ENCODE measurements at regions not wholly inside any gene's neighbourhood (a gene's known extent, or its start where the extent isn't known, plus 50 kb on each side); places are given as distances from the start of the nearest gene placed in this dataset.

DNA sequence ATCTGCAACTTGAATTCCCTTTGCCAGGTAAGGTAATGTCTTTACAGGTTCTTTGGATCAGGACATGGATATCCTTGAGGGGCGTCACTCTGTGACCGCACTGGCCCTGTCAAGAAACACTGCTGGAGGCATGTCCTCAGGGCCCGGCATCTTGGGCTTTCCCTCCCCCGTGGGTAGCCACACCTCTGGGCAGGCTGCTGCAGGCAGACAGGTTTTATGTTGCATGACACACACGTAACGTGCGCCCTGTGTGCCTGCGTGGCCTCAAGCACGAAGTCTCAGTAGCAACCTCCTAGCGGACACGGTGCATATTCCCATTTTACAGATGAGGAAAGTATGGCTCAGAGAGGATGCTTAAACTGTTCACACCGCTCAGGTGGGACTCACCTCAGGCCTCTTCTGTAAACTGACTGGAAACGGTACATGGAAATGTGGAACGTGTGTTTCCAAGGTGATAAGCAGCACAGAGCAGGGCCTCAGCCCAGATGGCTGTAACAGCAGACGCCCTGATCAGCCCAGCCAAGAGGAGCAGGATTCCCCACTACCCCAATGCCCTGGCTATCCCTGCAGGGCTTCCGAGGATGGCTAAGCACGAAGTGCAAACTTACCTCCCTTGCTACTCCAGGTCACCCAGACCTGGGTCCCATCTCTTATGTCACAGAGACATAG lies 553.6 kb downstream of the TCERG1L start:
- no peak for DNase-seq

DNA sequence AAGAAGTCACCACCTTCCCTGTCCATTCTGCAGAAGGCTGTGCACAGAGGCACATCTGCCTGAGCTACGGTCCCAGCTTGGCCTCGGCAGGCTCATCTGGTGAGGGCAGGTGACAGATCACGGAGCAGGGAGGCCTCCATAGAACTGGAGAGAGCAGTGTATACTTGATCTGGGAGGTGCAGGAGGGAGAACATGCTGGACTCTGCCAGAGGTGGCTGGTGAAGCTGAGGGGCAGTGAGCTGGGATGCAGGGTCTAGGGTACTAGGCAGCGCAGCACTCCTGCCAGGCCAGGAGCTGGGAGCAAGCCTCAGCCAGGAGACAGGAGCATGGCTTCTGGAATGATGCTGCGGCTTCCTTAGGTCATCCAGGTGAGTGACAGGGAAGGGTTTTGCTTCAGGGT lies 553.0 kb downstream of the TCERG1L start:
- no peak for DNase-seq

DNA sequence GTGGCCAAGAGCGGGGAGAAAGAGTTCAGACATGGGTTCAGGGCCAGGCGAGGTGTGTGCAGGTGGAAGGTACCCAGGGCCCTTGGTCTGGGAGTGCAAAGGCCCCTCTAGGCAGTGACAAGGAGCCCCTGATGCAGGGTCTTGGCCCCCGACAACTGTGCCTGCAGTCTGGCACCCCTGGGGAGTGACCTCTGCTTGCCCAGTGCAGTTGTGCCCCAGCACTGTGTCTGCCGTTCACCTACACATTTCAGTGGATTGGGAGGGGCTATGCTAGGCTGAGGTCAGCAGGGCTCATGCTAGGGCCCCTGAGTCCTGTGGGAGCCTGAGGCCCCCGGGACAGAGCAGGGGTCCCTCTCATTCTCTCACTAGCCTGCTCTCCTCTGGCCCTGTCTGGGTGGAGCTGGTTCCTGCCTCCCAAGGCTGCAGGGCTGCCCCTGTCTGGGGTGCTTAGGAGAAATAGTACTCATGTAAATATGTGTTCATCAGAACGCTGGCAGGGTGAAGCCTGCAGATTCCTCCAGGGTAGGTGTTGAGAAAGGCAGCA lies 550.4 kb downstream of the TCERG1L start:
- no peak for DNase-seq

DNA sequence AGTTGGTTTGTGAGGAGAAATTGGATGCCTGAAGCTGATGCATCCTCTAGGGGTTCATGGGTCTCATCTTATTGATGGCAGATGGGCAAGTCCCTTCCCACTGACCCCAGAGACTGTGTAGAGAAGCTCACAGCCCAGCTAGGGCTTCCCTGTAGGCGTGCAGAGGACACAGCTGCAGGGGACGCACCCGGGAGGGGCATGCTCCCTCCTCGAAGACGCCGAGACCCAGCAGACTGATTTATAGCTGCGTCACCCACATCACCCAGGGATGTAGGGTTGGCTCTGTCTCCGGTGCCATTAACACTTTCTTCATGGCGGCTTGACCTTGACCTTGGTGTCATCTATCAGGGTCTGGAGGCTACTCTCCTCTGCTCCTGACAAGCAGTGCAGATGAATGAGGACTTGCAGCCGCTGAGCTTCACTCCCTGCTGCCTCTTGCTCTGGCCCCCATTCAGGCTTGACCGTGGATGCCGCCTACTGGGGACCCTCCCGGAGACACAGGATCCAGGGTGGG lies 549.7 kb downstream of the TCERG1L start:
- no peak for DNase-seq

DNA sequence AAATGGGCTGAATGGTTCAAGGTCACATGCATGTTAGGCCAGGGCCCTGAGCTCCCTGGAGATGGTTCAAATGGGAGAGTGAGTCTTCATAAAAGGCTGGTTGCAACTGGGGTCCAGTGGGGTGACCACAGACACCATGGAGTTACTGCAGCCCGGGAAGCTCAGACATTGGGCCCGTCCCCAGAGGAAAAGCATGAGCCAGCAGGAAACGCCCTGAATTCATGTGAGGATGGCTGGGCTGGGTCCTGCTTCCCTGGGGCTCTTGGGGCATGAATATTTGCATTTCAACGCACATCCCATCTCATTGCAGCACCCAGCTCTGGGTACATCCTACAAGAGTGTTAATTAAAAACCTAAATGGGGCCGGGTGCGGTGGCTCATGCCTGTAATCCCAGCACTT lies 549.0 kb downstream of the TCERG1L start:
- no peak for DNase-seq

DNA sequence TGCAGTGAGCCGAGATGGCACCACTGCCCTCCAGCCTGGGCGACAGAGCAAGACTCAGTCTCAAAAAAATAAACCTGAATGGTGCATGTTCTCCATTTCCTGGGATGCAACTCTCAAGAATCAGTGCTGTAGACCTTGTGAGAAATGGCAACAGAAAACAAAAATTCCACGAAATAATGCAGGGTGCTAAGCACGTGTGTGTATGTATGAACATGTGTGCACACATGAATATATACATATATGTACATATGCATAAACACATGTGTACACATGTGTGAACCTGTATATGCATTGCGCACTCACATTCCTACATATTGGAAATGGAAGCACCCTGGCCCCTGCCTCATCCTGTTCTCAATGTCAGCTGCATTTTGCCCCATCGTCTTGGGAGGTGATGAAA lies 548.5 kb downstream of the TCERG1L start:
- no peak for DNase-seq

DNA sequence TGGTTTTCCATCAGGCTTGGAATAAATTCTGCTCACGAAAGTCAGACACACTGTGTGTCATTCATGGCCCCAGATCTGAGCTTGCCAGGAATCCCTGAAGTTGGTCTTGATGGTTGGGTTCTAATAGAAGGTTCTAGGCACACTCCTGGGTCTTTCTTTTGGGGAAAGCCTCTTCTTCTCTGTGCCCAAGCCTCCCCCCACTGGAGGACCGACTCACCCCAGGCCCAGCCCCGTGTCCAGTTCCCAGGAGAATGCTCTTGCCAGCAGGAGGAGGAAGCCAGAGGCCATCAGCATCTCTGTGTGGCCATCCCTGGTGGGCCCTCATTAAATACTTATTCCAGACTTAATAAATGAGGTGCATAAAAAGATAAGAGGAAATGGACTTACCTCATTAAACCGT lies 548.0 kb downstream of the TCERG1L start:
- no peak for DNase-seq

DNA sequence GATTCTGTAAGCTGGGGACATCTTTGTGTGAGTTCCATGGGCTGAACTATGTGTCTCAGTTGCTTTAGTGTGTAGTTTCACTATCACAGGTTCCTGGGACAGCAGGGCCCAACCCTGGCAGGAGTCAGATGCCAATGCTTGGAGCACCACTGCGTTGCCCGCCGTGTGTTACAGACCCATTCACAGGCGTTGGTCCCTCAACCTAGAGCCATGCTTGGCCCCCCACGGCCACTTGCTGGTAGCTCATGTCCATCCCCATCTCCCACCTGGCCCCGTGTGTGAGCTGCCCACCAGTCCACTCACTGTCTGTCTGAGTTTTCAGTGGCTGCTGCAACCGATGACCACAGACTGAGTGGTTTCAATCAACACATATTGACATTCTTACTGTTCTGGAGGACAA lies 546.9 kb downstream of the TCERG1L start:
- no peak for DNase-seq

DNA sequence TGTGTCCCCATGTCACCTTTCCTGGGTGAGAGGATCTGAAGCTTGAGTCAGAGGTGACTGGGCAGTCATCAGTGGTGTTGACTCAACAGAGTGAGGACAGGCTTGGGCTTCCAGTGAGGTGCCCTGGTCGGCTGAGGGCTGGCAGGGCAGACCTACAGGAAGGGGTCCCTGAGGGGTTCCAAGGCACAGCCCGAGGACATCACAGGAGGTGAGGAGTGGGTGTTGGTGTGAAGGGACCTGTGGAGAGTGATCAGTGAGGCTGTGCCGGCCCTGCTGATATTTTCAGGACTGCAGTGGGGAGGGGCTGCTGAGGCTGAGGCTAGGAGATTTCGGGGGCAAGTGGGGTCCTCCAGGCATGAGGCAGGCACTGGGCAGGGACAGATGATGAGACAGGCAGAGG lies 545.5 kb downstream of the TCERG1L start:
- no peak for DNase-seq

DNA sequence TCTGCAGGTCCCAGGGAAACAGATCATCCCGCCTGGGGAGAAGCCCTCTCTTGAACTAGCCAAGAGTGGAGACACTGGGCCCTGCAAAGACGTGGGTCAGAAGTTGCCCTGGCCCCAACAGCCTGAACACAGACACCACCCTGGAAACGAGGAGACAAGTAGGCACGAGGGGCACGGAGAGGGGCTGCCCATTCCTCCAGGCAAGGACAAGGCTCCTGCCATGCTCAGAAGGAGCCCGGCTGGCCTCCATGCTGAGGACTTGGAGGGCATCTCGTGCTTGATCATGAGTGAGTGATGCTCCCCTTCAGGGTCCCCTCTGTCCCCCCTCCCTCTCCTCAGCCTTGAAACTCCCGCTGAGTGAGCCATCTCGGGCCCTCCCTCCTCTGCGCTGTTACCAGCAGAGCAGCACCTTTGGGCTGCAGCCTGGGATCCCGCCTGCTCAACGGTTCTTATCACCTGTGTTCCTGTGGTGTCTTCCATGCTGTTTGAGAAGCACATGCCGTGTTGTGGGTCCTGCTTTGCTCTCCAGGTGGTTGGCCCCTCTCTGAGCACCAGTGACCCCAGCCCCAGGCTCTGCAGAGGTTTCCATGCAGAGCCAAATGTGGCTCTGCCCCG lies 544.3 kb downstream of the TCERG1L start:
- DNase-seq, result no peak

DNA sequence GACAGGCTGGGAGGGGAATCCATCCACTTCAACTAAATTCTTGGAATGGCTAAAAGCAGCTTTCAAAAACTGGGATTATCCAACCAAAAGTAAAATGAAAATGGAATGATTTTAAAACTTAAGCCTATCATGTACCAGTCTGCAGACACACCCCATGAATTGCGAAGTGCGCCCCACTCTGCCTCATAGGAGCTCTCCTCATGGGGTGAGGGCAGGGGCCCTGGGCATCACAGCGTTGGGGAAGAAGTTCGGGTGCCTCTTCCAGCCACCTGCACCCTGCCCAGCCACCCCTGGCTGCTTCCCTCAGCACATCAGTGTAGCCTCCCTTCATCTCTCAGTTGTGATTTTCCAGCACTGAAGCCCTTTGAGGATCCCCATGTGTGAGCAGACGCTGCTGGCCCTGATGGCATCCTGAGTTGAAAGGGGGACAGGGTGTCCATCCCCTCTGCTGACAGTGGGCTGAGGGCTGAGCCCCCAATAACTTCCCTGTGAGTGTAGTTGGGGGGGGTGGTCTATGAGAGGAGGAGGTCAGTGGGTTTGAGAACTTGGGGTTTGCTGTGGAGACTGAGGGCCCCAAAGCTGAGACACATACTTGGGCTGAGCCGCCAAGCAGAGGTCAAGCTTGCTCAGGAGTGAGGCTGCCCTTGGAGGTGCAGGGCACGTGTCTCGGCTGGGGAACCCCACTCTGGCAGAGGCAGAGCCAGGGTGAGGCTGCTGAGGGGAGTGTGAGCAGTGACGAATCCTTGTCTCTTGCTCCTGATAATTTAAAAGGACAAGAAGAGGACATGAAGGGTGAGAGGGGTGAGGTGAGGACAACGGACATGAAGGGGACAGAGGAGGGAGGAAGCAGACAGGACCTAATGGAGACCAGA lies 542.1 kb downstream of the TCERG1L start:
- DNase-seq, result no peak

DNA sequence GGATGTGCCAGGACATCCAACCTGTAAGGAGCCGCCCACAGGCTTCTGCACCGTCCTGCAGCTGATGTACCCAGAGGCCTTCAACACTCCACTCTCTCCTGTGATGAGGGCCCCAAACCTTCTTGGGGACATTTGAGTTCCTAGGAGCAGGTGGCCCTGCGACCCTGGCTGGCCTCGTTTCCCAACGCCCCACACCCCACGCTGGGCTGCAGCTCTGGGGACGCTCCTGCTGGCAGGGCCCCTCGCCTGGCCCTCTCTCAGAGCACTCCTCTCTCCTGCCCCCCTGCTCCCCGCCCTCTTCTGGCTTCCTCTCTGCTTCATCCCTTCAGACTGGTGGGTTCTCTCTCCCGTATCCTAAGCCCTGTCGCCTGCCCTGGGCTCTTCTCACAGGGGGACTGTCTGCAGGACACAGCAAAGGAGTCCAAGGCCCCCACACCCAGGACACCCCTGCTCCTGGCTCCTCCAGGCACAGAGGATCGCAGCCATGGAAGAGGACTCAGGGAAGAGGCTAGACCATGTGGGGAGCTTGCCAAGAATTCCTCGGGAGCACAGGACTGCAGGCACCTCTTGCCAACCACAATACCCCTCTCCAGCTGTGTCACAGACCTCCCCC lies 541.4 kb downstream of the TCERG1L start:
- DNase-seq, result no peak

DNA sequence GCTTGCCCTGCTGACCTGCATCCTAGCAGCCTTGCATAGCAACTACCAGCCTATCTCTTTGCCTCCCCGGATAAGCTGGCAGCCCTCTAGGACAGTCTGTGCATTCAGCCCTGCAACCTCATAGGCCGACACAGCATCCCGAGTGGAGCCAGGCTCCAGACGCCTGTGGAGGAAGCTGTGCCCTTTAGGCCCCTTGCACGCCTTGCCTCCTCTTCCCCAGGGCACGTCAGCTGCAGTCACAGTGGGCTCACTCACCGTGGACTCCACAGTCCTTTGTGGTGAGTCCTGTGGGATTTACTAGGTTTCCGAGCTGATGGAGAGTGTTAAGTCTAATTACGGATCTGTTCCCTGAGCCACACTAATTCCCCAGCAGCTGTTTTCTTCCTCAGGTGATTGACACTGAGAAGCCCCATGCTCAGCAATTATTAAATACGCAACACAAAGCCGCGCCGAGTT lies 540.0 kb downstream of the TCERG1L start:
- DNase-seq, result no peak

DNA sequence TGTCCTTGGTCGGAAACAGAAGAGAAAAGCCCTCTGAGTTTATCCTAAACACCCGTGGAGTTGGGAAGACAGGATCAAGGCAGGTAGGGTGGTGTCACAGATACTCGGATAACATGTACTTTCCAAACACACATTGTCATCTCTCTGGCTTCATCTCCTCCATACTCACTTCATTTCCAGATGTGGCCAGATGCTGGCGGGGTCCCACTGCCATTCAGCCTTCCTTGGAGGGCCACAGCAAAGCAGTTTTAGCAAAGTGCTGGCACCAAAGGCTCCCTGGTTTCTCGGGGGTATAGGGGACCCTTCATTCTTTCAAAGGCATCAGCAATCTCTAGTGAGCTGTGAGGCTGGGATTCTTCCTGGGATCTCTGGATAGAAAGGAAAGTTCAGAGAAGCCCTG lies 539.5 kb downstream of the TCERG1L start:
- no peak for DNase-seq

DNA sequence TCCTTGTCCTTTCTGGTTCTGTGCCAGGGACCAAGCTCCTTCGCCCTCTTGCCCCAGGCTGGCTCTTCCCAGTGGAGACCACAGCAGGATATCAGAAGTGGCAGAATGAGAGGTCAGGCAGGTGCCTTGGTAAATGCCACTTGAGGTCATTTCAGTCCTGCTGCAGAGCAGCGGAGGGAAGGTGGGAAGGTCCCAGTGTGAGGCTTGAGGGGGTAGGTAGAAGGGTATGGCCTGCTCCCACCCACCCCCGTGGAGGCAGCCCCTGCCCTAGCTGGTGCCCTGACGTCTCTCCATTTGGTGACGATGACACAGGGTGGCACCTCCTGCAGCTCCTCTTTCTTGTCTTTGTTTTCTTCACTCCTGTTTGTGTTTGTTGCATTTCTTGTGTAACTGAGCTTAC lies 538.8 kb downstream of the TCERG1L start:
- DNase-seq, result no peak

DNA sequence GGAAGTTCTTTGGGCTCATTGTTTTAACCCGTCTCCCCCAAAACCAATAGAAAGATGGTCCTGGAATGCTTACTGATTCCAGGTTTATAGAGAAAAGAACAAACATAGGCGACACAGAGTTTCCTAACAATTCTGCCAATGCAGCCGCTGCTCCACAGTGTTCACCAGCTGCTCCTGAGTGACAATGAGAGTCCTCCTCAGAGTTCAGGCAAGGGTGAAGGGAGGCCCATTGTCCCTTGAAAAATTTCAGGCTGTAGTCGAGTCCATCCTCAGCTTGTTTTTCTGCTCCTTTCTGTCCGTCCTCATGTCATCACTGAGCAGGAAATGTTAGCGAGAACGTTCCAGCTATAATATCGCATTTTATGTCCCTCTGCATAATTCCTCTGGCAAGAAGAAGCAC lies 537.6 kb downstream of the TCERG1L start:
- DNase-seq, result no peak

DNA sequence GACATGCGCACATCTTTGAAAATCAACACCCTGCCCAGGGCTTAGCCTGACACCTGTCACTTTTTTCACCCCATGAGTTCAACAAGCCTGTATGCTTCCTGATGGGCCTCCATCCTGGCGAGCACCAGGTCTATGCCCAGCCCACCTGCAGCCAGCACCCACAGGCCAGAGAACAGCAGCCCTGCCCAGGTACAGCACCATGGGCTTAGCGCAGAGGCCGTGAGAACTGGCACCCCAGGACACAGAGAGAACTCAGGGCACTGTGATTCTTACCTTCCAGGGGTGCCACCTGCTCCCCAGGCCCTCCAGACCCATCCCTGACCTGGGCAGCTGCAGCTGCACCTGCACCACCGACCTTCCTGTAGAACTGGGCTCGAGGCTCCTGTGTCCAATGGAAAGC lies 536.6 kb downstream of the TCERG1L start:
- DNase-seq, result no peak

DNA sequence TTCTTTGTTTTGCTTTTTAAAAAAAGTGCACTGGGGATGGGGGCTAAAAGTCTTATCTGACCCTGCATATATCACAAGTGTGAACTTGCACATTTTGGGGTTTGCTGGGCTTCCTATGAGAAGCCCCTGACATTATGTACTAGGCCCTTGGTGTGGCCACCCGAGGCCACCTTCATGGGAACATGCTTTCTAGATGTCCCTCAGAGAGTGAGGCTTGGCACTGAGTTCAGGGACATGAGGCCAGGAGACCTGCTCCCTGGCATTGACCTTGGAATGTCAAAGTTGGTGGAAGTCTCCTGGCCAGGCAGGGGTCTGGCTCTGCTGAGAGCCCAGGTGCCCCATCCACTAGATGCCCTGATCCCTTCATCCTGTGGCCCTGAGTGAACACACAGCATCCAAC lies 536.2 kb downstream of the TCERG1L start:
- DNase-seq, result no peak

DNA sequence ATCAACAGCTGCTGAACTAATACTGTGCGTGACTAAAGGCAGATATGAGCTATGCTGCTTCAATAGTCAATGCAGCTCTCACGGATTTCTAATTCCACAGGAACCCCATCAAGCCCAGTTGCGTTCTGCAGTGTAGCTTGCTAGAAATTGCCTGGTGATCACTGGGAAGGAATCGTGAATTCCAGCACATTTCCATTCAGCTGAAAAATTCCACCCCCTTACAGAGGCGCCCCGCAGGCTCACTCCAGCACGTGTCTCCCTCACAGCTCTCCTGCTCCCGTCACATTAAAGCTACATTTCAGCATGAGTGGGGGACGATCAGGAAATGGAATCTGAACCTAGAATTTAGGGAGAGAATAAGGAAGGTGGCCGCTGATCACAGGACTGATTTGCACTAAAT lies 534.8 kb downstream of the TCERG1L start:
- no peak for DNase-seq

DNA sequence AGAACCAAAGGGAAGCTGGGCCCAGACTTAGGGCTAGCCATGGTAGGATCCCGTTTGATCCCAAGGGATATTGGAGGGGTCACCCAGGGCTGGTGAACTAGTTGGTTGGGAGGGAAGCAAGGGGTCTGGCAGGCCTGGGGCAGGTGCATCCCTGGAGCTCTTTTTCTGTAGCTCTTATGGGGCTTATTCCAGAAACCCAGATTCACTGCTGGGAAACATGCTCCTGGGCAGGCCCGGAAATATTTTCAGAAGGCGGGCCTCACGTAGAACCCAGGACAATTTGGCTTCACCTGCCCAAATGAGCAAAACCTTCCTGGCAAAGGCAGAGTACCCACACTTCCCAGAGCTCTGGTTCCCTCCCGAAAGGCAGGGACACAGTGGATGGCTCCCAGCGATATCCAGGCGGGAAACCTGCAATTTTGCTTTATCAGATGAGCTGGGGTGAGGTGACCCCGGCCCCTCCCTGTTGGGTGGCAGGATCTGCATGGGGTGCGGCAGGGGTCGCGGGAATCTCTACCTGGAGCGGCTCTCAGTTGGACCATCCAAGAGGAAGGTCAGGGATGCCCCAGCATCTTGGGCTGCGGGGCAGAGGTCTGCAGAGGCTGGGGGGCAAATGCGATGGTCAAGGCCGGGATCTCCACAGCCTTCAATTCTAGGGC lies 533.9 kb downstream of the TCERG1L start:
- no peak for DNase-seq

DNA sequence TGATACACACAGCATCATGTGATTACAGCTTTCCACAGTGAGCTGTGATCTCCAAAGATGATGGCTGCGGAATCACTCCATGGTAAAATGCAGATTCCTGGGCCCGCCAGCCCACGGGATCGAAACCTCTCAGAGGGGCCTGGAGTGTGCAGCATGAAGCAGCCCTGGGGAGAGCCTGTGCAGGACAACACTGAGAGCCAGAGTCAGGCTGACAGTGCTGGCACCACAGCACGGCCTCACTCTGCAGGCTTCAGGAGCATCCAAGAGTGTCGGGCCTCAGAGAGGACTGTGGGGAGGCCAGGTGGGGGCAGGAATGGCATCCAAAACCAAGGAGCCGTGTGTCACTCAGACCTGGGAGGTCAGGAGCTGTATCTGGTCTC lies 533.4 kb downstream of the TCERG1L start:
- no peak for DNase-seq

DNA sequence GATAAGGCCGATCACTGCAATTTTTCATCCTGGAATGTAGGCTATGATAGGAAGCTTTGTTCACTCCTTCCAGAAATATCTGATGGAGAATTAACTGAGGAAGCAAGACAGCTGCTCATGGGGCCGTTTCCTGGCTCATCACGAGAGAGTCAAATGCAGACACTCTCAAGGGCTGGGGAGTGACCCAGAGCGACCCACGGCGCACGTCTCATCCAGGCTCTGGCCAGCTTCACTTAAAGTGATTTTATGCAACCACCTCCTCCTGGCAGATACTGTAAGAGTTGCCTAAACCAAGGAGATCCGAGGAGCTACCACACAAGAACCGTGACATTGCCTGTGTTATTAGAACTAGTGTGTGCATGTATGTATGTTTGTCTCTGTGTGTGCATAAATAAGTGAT lies 530.8 kb downstream of the TCERG1L start:
- no peak for DNase-seq

DNA sequence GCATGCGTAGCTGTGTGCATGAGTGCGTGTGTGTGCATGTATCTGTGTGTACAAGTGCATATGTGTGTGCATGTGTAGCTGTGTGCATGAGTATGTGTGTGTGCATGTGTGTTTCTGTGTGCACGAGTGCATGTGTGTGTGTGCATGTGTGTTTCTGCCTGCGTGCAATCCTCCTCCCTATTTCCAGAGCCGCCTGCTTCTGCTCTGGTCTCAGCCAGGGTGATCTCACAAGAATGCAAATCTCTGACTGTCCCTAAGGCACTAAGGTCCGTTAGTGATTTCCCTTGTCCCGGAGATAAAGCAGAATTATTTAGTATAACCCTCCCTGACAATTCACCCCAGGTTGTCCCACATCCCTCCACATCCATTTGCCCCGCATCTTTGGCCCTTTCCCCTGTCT lies 530.3 kb downstream of the TCERG1L start:
- no peak for DNase-seq

Data from CD4-positive, alpha-beta T cell treated with Interferon alpha-2 for 1 hour (primary cell).